ENCODE measurements at regions not wholly inside any gene's neighbourhood (a gene's known extent, or its start where the extent isn't known, plus 50 kb on each side); places are given as distances from the start of the nearest gene placed in this dataset.
"Not testable (repeated sequence)": the region's sequence is repeated elsewhere in the genome, so short reads cannot be mapped to it uniquely, and the experiment has no call there.

GRCh38 chrX:5290635-5291034 is 938.0 kb downstream of the NLGN4X start:
- Histone ChIP-seq H3K27ac (ENCODE audit: poor library complexity, severe bottlenecking) (no peak overlapping the region), H3K36me3 (ENCODE audit: low read depth) (no peaks in the 10 kb centered on the region), H3K9me3 (ENCODE audit: severe bottlenecking) (no peaks in the 10 kb centered on the region), H3K4me3 (ENCODE audit: severe bottlenecking) (no peak overlapping the region), H3K27me3 (ENCODE audit: insufficient read depth, poor library complexity, severe bottlenecking) (no peaks in the 10 kb centered on the region), H3K4me1 (ENCODE audit: insufficient read depth, poor library complexity, severe bottlenecking) (no peaks in the 10 kb centered on the region)
- no peak for TF ChIP-seq CTCF (IDR thresholded peaks at IDR 0.05; ENCODE audit: poor library complexity, severe bottlenecking)
- DNase-seq (ENCODE audit: low spot score) (no peak), ATAC-seq (ENCODE audit: low read depth) (no peak)

DNA sequence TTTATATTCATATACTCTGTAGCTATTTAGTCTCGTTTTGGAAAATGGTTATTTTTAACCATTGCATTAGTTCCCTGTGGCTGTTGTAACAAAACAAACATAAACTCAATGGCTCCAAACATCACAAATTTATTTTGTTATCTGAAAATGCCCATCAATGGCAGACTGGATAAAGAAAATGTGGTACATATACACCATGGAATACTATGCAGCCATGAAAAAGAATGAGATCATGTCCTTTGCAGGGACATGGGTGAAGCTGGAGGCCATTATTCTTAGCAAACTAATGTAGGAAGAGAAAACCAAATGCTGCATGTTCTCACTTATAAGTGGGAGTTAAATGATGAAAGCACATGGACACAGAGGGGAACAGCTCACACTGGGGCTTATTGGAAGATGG is 938.7 kb downstream of the NLGN4X start:
- DNase-seq (ENCODE audit: low spot score); H3K27me3 ChIP-seq (ENCODE audit: insufficient read depth, poor library complexity, severe bottlenecking); H3K27ac ChIP-seq (ENCODE audit: poor library complexity, severe bottlenecking); H3K4me1 ChIP-seq (ENCODE audit: insufficient read depth, poor library complexity, severe bottlenecking); H3K4me3 ChIP-seq (ENCODE audit: severe bottlenecking); ATAC-seq (ENCODE audit: low read depth); H3K9me3 ChIP-seq (ENCODE audit: severe bottlenecking); H3K36me3 ChIP-seq (ENCODE audit: low read depth): not testable (repeated sequence)

- DNase-seq (ENCODE audit: low spot score) (no peak), ATAC-seq (ENCODE audit: low read depth) (no peak)
- no peaks in the 10 kb centered on the region for H3K27me3 ChIP-seq (ENCODE audit: insufficient read depth, poor library complexity, severe bottlenecking)
- no peak overlapping the region for H3K27ac ChIP-seq (ENCODE audit: poor library complexity, severe bottlenecking)
- no peak overlapping the region for H3K4me3 ChIP-seq (ENCODE audit: severe bottlenecking)
- H3K36me3 ChIP-seq (ENCODE audit: low read depth), result no peaks in the 10 kb centered on the region
- no peaks in the 10 kb centered on the region for H3K4me1 ChIP-seq (ENCODE audit: insufficient read depth, poor library complexity, severe bottlenecking)
- no peak for TF ChIP-seq CTCF (IDR thresholded peaks at IDR 0.05; ENCODE audit: poor library complexity, severe bottlenecking)
- no peaks in the 10 kb centered on the region for H3K9me3 ChIP-seq (ENCODE audit: severe bottlenecking)
Measured at GRCh38 chrX:5278908-5279307, 949.8 kb downstream of the NLGN4X start.

DNA sequence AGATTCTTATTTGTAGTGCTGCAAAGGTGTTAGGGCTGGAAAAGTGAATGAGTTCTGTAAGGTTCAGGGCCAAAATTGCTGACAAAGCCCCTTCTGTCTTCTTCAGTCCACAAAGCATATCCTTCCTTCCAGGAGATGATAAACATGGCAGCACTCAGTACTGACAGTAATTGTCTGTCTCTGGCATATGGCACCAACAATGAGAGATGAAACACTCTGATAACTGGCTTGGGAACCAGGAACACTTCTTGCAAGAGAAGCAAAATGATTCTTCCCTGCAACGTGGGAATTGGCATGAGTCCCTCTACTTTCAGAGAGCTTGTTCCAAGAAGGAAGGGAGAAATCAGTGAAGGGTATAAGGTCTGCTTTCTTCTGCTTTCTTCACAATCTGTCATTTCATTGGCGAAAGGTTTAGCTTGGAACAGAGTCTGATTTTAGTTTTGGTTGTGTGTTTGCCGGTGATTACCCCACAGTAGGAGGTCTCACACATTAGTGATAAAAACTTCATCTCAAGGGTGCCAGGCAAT is 963.3 kb downstream of the NLGN4X start:
- Histone ChIP-seq H3K27ac (ENCODE audit: poor library complexity, severe bottlenecking) (no peak overlapping the region), H3K36me3 (ENCODE audit: low read depth) (no peaks in the 10 kb centered on the region), H3K9me3 (ENCODE audit: severe bottlenecking) (no peaks in the 10 kb centered on the region), H3K4me3 (ENCODE audit: severe bottlenecking) (no peak overlapping the region), H3K4me1 (ENCODE audit: insufficient read depth, poor library complexity, severe bottlenecking) (no peaks in the 10 kb centered on the region), H3K27me3 (ENCODE audit: insufficient read depth, poor library complexity, severe bottlenecking) (no peaks in the 10 kb centered on the region)
- no peak for TF ChIP-seq CTCF (IDR thresholded peaks at IDR 0.05; ENCODE audit: poor library complexity, severe bottlenecking)
- DNase-seq (ENCODE audit: low spot score), result no peak
- ATAC-seq (ENCODE audit: low read depth), result no peak

GRCh38 chrX:5250106-5250505 is 978.6 kb downstream of the NLGN4X start:
- no peak overlapping the region for H3K27ac ChIP-seq (ENCODE audit: poor library complexity, severe bottlenecking)
- DNase-seq (ENCODE audit: low spot score) (no peak), ATAC-seq (ENCODE audit: low read depth) (no peak)
- no peaks in the 10 kb centered on the region for H3K9me3 ChIP-seq (ENCODE audit: severe bottlenecking)
- H3K4me1 ChIP-seq (ENCODE audit: insufficient read depth, poor library complexity, severe bottlenecking), result no peaks in the 10 kb centered on the region
- H3K4me3 ChIP-seq (ENCODE audit: severe bottlenecking), result no peak overlapping the region
- no peaks in the 10 kb centered on the region for H3K36me3 ChIP-seq (ENCODE audit: low read depth)
- no peaks in the 10 kb centered on the region for H3K27me3 ChIP-seq (ENCODE audit: insufficient read depth, poor library complexity, severe bottlenecking)
- TF ChIP-seq CTCF (IDR thresholded peaks at IDR 0.05; ENCODE audit: poor library complexity, severe bottlenecking), result no peak

Data from RWPE2 (cell line).